Glomerular visceral epithelial cell (primary cell): ENCODE measurements at regions not wholly inside any gene's neighbourhood (a gene's known extent, or its start where the extent isn't known, plus 50 kb on each side); places are given as distances from the start of the nearest gene placed in this dataset.
"Not testable (repeated sequence)": the region's sequence is repeated elsewhere in the genome, so short reads cannot be mapped to it uniquely, and the experiment has no call there.

ENCODE experiments used
- DNase-seq: peaks from one replicate; pipeline ENCODE4 v3.0.0-alpha.2; 2016; ENCODE audit errors: extremely low spot score

GRCh38 chr2:105691947-105692390 is 52.7 kb upstream of the NCK2 start:
- peak; percentile 30 for DNase-seq

- no peak for DNase-seq
These were observed 54.1 kb upstream of the NCK2 start for GRCh38 chr2:105690566-105690965.

GRCh38 chr2:105689484-105689883 is 55.2 kb upstream of the NCK2 start:
- no peak for DNase-seq

- DNase-seq, result no peak
These were observed 55.8 kb upstream of the NCK2 start for GRCh38 chr2:105688946-105689345.

- no peak for DNase-seq
These were observed 58.1 kb upstream of the NCK2 start for GRCh38 chr2:105686588-105686987.

- no peak for DNase-seq
These were observed 61.7 kb upstream of the NCK2 start for GRCh38 chr2:105683011-105683492.

GRCh38 chr2:105682401-105682800 is 62.3 kb upstream of the NCK2 start:
- DNase-seq, result no peak

GRCh38 chr2:105681927-105682326 is 62.8 kb upstream of the NCK2 start:
- no peak for DNase-seq

GRCh38 chr2:105680357-105680756 is 64.4 kb upstream of the NCK2 start:
- DNase-seq, result no peak

- no peak for DNase-seq
These were observed 66.4 kb upstream of the NCK2 start for GRCh38 chr2:105678346-105678745.

- no peak for DNase-seq
These were observed 66.8 kb upstream of the NCK2 start for GRCh38 chr2:105677901-105678300.

- no peak for DNase-seq
These were observed 68.9 kb upstream of the NCK2 start for GRCh38 chr2:105675841-105676240.

- no peak for DNase-seq
These were observed 69.7 kb upstream of the NCK2 start for GRCh38 chr2:105674859-105675541.

GRCh38 chr2:105674401-105674800 is 70.3 kb upstream of the NCK2 start:
- no peak for DNase-seq

- DNase-seq, result peak; percentile 38
These were observed 73.6 kb upstream of the NCK2 start for GRCh38 chr2:105671156-105671555.

- no peak for DNase-seq
These were observed 75.3 kb upstream of the NCK2 start for GRCh38 chr2:105669384-105669891.

- no peak for DNase-seq
These were observed 79.2 kb upstream of the NCK2 start for GRCh38 chr2:105665480-105665879.

GRCh38 chr2:105660489-105660888 is 84.2 kb upstream of the NCK2 start:
- no peak for DNase-seq

- DNase-seq, result not testable (repeated sequence)
These were observed 88.7 kb upstream of the NCK2 start for GRCh38 chr2:105655723-105656606.

GRCh38 chr2:105655244-105655643 is 89.5 kb upstream of the NCK2 start:
- no peak for DNase-seq

- no peak for DNase-seq
These were observed 90.2 kb upstream of the NCK2 start for GRCh38 chr2:105654474-105655004.

GRCh38 chr2:105653302-105653701 is 91.4 kb upstream of the NCK2 start:
- no peak for DNase-seq
